GM19468 (cell line): ENCODE measurements at regions not wholly inside any gene's neighbourhood (a gene's known extent, or its start where the extent isn't known, plus 50 kb on each side); places are given as distances from the start of the nearest gene placed in this dataset.

Experiments used
- ATAC-seq: cut with Tn5 transposase; IDR thresholded peaks from one replicate; pipeline ENCODE4 v1.9.1; 2021; ENCODE audit warnings: mild to moderate bottlenecking, moderate library complexity, moderate number of reproducible peaks; ENCODE audit not compliant: unreplicated experiment; ENCODE audit errors: extremely low read depth

GRCh38 chr13:74644229-74644628 is 510.0 kb upstream of the KLF12 start:
- ATAC-seq, result no peak

GRCh38 chr13:74641586-74641985 is 507.4 kb upstream of the KLF12 start:
- ATAC-seq, result no peak

GRCh38 chr13:74633734-74634133 is 499.5 kb upstream of the KLF12 start:
- no peak for ATAC-seq

GRCh38 chr13:74629985-74630384 is 495.8 kb upstream of the KLF12 start:
- ATAC-seq, result no peak

DNA sequence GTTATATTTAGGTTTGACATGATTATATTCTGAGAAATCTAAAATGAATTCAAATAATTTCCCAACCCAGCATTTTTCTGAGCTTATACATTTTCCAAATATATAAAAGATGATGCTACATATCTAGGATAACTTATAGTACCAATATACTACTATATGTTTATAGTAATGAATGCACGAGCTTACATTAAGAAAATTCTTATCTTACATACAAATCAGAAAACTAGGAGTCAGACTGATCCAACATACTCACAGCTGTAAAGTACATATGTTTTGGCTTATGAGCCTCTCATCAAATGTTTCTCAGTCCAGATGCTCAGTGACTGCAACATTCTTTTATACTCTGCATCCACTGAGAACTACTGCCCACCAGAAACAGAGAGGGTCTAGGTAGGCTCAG is 491.3 kb upstream of the KLF12 start:
- no peak for ATAC-seq

- ATAC-seq, result no peak
Measured at GRCh38 chr13:74623761-74624160, 489.6 kb upstream of the KLF12 start.

DNA sequence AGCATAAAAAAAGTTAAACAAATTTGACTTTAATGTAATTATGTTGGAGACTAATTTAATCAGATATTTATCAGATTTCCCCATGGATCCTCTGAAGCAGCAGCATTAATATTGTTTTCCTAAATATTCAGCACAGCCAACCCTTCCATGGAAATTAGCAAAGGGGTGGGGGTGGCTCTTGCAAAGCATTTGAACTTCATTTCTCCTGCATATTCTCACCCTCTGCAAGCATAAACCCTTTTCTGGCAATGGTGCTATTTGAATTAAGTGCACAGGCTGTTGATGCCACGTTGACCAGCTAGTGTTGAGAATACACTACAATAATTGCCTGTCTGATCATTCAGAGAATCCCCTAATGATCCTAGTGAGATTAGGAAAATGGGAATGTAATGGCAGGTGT is 488.1 kb upstream of the KLF12 start:
- ATAC-seq, result no peak

DNA sequence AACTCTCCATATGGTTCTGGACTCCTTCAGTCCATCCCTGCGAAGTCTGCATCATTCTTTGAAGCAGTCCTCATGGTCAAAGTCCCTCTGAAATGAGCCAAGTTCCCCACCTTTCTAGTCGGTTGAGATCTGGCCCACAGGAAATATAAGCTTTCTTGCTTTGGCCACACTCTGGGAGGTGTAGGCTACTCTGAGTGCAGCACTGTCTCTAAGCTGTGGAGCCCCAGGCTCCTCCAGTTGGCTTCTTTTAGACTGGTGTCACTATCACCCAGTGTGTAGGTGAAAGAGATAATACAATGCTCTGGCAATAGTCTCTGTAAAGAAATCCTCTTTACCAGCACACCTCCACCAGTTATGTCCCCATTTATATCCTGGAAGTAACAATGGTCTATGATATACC is 486.5 kb upstream of the KLF12 start:
- no peak for ATAC-seq

GRCh38 chr13:74620308-74620707 is 486.1 kb upstream of the KLF12 start:
- no peak for ATAC-seq

DNA sequence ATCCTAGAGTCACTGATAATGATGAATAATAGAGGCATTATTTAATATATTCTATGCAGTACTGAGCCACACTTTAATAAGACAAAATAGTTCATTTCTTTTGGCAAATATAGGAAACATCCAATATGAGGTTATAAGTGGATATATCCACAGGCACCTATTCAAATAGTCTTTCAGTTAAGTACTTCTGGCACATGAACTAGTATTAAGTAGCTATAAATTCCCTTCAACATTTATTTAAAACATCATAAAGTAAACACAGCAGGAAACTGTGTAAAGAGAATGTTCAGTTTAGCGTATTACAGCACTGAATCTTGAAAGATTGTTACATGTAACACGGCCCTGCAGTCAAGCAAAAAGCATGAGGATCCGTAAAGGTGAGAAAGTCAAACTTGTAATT is 463.3 kb upstream of the KLF12 start:
- ATAC-seq, result no peak

DNA sequence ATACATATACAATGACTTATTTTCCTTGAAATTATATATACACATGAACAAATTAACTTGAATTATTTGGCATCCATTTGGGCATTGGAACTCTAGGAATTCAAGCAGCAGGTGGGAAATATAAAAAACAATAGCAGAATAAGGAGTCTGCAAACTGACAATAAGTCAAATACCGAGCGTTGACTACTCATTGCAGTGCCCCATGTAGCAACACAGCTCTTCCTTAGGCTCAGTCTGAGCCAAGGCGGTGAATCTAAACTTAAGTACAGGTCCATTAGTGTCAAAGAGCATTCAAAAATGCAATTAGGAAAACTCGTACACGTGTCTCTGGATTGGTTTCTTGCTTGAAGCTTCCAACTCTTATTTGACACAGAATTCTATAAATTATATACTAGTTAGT is 462.5 kb upstream of the KLF12 start:
- no peak for ATAC-seq

DNA sequence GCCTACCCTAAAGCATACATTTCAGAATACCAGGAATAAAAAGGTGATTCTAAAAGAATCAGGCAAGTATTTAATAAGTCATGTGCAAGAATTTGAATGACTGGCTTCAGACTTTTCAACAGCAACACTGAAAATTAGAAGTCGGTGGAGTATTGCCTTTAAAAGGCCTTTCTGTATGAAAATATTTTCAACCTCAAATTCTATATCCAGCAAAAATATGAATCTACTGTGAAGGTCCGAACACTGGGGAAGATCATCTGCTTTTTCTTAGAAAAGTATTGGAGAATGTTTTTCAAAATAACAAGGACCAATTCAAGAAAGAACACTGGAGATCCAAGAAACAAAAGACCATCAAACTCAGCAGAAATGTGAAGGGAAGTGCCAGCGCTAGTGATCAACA is 459.5 kb upstream of the KLF12 start:
- ATAC-seq, result no peak

DNA sequence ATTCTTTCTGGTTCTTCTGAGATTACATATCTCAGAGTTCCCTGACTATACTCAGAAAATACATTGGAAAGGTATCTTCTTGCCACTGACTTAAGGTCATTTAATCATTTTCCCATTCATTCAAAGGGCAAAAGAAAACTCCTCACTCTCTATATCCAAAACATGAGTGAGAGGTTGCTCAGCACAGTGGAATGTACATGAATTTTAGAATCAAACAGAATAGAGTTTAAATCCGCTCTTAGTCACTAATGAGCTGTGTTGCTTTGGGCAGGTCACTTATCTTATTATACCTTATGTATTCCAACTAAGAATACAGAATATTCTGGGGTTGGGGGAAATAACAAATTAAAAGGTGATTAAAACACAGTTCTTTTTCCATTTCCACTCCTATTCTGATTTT is 452.6 kb upstream of the KLF12 start:
- no peak for ATAC-seq

DNA sequence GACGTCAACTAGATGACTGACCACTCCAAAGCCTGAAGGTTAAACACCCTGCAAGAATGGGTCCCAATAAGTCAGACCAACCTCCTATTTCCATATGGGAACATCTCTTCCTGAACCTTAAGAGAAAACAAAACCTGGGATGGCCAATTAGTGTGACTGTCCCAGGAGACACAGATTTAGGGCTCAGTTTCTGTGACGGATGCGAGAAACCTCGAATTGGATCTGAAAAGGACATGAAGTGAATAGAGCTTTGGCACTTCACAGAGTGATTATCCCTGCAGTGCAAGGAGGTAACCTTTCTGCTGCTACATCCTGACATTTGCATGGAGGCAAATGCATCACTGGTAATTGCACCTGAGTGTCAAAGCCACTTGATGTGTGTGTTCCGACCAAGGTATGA is 442.2 kb upstream of the KLF12 start:
- no peak for ATAC-seq

- no peak for ATAC-seq
Measured at GRCh38 chr13:74575729-74576125, 441.5 kb upstream of the KLF12 start.

DNA sequence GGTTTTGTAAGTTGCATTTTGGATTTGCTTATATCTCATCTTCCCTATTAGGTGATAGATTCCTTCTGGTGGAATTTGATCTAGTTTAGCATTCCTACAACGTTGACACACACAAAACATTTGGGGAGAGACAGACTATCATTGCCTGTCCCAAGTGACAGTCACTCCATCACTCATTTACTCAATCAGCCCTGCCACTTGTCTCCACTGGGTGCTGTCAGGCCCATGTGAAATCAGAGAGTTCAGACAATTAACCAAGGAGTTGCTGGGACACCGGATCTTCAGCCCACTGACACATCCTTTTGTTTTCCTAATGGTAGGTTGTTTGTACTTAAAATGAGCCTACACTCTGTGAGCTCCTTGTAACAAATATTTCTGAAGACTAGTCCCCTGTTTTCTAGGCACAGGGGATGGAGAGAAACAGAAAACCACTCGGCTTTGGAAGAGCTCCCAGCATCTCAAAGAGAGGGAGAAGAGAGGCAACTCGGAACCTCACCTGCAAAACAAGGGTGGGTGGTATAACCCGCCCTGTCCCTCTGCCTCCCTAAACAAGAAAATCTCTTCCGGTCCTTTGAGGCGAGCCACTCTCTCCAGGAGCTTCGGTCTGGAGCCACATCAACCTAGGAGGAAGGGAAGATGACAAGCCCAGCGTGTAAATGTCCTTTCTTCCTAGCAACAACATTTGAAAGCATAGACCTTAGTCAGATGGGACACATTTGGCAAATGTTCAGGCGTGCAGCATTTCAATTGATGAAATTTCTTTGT is 440.9 kb upstream of the KLF12 start:
- no peak for ATAC-seq

GRCh38 chr13:74573654-74574053 is 439.4 kb upstream of the KLF12 start:
- ATAC-seq, result no peak

GRCh38 chr13:74571811-74572210 is 437.6 kb upstream of the KLF12 start:
- no peak for ATAC-seq

GRCh38 chr13:74570834-74571233 is 436.6 kb upstream of the KLF12 start:
- no peak for ATAC-seq

GRCh38 chr13:74570046-74570445 is 435.8 kb upstream of the KLF12 start:
- ATAC-seq, result no peak

DNA sequence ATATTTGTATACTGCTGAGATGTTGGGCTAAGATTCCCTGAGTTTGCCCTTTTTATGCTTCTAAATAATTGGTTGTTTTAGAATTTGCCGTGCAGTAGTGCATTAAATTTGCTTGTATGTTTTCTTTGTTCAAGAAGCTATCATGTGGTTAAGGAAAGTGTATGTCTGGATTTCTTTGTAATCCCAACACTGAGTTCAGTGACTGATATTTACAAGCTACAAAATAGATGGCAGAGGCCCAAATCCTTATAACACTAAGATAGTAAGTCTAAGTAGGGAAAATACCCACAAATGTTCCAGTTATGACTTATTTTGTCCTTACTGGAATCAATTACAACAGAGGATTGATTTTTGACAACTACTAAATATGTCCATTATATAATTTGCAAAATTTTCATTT is 435.0 kb upstream of the KLF12 start:
- ATAC-seq, result no peak

GRCh38 chr13:74567485-74567884 is 433.3 kb upstream of the KLF12 start:
- ATAC-seq, result no peak

- no peak for ATAC-seq
Measured at GRCh38 chr13:74562381-74562780, 428.2 kb upstream of the KLF12 start.
